Liver (tissue), 2 donors: ENCODE measurements at regions not wholly inside any gene's neighbourhood (a gene's known extent, or its start where the extent isn't known, plus 50 kb on each side); places are given as distances from the start of the nearest gene placed in this dataset.

ENCODE experiments used
- TF ChIP-seq, protein P1 (sequence below): IDR thresholded peaks from 2 replicates; pipeline ENCODE4 v1.6.1; 2016; ENCODE audit warnings: antibody characterized with exemption
- TF ChIP-seq, protein P2 (sequence below): IDR thresholded peaks from 2 replicates; pipeline ENCODE4 v1.6.1; 2016; ENCODE audit warnings: antibody characterized with exemption
- TF ChIP-seq, protein P3 (sequence below): fragments of 150-350 bp; IDR thresholded peaks from 2 replicates; pipeline ENCODE4 v1.5.1; 2017; ENCODE audit warnings: improper control_type of control experiment, low read depth, low read length; ENCODE audit not compliant: missing input control
- donor health status: healthy.

DNA sequence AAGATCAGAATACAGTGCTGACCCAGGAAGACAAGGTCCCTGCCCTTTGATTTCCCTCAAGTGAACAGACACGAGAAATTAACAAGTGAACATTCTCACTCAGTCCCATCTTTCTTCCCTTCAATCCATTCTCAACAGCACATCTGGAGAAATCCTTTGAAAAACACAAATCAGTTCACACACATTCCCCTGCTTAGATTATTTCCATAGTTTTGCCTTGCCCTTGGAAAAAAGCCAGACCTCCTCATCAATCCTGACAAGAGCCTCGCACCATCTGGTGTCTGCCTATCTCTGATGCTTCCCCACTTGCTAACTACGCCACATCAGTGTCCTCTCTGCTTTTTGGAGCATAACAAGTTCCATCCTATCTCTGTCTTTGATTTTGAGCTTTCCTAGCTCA, 94.4 kb upstream of the KIAA1217 start:
- TF ChIP-seq, protein P1, sequence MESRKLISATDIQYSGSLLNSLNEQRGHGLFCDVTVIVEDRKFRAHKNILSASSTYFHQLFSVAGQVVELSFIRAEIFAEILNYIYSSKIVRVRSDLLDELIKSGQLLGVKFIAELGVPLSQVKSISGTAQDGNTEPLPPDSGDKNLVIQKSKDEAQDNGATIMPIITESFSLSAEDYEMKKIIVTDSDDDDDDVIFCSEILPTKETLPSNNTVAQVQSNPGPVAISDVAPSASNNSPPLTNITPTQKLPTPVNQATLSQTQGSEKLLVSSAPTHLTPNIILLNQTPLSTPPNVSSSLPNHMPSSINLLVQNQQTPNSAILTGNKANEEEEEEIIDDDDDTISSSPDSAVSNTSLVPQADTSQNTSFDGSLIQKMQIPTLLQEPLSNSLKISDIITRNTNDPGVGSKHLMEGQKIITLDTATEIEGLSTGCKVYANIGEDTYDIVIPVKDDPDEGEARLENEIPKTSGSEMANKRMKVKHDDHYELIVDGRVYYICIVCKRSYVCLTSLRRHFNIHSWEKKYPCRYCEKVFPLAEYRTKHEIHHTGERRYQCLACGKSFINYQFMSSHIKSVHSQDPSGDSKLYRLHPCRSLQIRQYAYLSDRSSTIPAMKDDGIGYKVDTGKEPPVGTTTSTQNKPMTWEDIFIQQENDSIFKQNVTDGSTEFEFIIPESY = no peak
- TF ChIP-seq, protein P2, sequence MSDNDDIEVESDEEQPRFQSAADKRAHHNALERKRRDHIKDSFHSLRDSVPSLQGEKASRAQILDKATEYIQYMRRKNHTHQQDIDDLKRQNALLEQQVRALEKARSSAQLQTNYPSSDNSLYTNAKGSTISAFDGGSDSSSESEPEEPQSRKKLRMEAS = no peak
- TF ChIP-seq, protein P3, sequence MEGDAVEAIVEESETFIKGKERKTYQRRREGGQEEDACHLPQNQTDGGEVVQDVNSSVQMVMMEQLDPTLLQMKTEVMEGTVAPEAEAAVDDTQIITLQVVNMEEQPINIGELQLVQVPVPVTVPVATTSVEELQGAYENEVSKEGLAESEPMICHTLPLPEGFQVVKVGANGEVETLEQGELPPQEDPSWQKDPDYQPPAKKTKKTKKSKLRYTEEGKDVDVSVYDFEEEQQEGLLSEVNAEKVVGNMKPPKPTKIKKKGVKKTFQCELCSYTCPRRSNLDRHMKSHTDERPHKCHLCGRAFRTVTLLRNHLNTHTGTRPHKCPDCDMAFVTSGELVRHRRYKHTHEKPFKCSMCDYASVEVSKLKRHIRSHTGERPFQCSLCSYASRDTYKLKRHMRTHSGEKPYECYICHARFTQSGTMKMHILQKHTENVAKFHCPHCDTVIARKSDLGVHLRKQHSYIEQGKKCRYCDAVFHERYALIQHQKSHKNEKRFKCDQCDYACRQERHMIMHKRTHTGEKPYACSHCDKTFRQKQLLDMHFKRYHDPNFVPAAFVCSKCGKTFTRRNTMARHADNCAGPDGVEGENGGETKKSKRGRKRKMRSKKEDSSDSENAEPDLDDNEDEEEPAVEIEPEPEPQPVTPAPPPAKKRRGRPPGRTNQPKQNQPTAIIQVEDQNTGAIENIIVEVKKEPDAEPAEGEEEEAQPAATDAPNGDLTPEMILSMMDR = no peak
